ENCODE measurements at regions not wholly inside any gene's neighbourhood (a gene's known extent, or its start where the extent isn't known, plus 50 kb on each side); places are given as distances from the start of the nearest gene placed in this dataset.

DNA sequence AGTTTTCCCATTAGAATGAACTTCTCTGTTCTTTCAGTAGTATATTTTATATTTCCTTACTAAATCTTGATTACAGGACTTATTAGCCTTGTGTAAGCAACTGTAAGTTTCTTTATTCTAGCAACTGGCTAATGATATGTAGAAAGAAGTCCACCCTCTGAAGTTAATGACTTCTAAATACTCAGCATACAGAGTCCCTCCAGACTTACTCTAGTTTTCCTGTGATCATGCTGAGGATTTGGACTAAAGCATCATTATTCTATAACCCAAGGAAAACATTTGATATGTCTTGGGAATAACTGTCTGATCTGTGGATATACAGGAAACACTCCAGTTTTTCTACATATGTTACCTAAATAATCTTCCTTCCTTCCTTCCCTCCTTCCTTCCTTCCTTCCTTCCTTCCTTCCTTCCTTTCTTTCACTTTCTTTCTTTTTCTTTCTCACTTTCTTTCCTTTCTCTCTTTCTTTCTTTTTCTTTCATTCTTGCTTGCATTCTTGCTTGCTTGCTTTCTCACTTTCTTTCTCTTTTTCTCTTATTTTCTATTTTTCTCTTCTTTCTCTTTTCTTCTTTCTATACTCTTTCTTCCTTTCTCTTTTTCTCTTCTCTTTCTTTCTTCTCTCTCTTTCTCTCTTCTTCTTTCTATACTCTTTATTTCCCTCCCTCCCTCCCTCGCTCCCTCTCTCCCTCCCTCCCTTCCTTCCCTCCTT is 297.6 kb upstream of the MTPN start:
- Histone ChIP-seq H3K27ac (ENCODE audit: low read depth, low read length, poor library complexity, severe bottlenecking) (no peak overlapping the region), H2AFZ (ENCODE audit: low read length) (no peak overlapping the region), H3K9ac (ENCODE audit: low read length) (no peak overlapping the region), H3K4me1 (ENCODE audit: insufficient read depth, low read length, severe bottlenecking) (no peaks in the 10 kb centered on the region), H3K27me3 (ENCODE audit: insufficient read depth, low read length) (no peaks in the 10 kb centered on the region), H3F3A (ENCODE audit: insufficient read depth, low read length) (no peaks in the 10 kb centered on the region), H3K9me2 (ENCODE audit: low read depth, low read length) (no peaks in the 10 kb centered on the region), H3K79me2 (ENCODE audit: insufficient read depth, low read length) (no peaks in the 10 kb centered on the region), H4K20me1 (ENCODE audit: insufficient read depth, low read length) (no peaks in the 10 kb centered on the region), H3K36me3 (ENCODE audit: insufficient read depth, low read length) (no peaks in the 10 kb centered on the region), H3K9me3 (ENCODE audit: low read length) (no peaks in the 10 kb centered on the region), H3K4me3 (ENCODE audit: low read depth, low read length, poor library complexity, severe bottlenecking) (no peak overlapping the region), H3K4me2 (ENCODE audit: low read length) (no peak overlapping the region)
- TF ChIP-seq, protein P1, sequence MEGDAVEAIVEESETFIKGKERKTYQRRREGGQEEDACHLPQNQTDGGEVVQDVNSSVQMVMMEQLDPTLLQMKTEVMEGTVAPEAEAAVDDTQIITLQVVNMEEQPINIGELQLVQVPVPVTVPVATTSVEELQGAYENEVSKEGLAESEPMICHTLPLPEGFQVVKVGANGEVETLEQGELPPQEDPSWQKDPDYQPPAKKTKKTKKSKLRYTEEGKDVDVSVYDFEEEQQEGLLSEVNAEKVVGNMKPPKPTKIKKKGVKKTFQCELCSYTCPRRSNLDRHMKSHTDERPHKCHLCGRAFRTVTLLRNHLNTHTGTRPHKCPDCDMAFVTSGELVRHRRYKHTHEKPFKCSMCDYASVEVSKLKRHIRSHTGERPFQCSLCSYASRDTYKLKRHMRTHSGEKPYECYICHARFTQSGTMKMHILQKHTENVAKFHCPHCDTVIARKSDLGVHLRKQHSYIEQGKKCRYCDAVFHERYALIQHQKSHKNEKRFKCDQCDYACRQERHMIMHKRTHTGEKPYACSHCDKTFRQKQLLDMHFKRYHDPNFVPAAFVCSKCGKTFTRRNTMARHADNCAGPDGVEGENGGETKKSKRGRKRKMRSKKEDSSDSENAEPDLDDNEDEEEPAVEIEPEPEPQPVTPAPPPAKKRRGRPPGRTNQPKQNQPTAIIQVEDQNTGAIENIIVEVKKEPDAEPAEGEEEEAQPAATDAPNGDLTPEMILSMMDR (IDR thresholded peaks at IDR 0.05; ENCODE audit: low read length): no peak
- TF ChIP-seq EZH2 (IDR thresholded peaks at IDR 0.05; ENCODE audit: borderline replicate concordance, low read length): no peak

DNA sequence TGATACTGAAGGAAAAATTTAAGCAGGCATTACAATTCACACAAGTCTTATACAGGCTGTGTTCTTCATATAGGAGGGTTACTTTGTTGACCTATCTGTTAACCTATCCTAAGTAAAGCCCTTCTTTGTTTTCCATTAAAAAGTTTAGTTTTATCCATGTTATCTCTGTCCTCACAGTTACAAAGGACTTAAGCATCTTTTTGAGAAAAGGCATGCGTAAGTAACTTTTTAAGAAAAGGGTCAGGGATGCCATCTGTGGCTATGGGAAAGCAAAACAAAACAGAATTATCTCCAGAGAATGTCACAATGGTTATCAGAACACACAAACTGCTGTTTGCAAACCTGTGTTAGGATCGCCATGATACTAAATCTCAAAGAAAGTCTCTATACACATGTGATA is 295.8 kb upstream of the MTPN start:
- Histone ChIP-seq H3F3A (ENCODE audit: insufficient read depth, low read length) (no peaks in the 10 kb centered on the region), H3K9me2 (ENCODE audit: low read depth, low read length) (no peaks in the 10 kb centered on the region), H3K4me2 (ENCODE audit: low read length) (no peak overlapping the region), H4K20me1 (ENCODE audit: insufficient read depth, low read length) (no peaks in the 10 kb centered on the region), H3K4me3 (ENCODE audit: low read depth, low read length, poor library complexity, severe bottlenecking) (no peak overlapping the region), H3K9me3 (ENCODE audit: low read length) (no peaks in the 10 kb centered on the region), H3K27ac (ENCODE audit: low read depth, low read length, poor library complexity, severe bottlenecking) (no peak overlapping the region), H3K9ac (ENCODE audit: low read length) (no peak overlapping the region), H3K4me1 (ENCODE audit: insufficient read depth, low read length, severe bottlenecking) (no peaks in the 10 kb centered on the region), H3K79me2 (ENCODE audit: insufficient read depth, low read length) (no peaks in the 10 kb centered on the region), H3K27me3 (ENCODE audit: insufficient read depth, low read length) (no peaks in the 10 kb centered on the region), H2AFZ (ENCODE audit: low read length) (no peak overlapping the region), H3K36me3 (ENCODE audit: insufficient read depth, low read length) (no peaks in the 10 kb centered on the region)
- TF ChIP-seq EZH2 (IDR thresholded peaks at IDR 0.05; ENCODE audit: borderline replicate concordance, low read length): no peak
- TF ChIP-seq, protein P1 (IDR thresholded peaks at IDR 0.05; ENCODE audit: low read length): no peak

DNA sequence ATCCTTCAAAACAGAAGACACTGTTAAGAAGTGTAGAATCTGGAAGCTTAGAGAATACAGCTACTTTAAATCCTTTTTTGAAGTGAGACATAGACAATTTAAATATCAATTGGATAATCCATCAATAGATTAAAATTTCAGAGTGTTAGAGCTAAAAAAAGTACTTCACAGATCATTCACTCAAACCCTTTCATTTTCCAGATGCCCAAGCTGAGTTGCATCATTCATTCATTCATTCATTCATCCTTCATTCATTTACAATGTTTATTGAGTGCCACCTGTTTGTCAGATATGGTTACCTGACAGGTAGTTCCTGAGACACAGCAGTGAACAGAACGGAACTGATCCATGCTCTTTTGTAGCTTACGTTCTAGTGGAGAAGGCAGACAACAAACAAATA is 290.7 kb upstream of the MTPN start:
- no peaks in the 10 kb centered on the region for H3K36me3 ChIP-seq (ENCODE audit: insufficient read depth, low read length)
- no peaks in the 10 kb centered on the region for H3F3A ChIP-seq (ENCODE audit: insufficient read depth, low read length)
- no peak overlapping the region for H3K4me3 ChIP-seq (ENCODE audit: low read depth, low read length, poor library complexity, severe bottlenecking)
- no peak overlapping the region for H3K9ac ChIP-seq (ENCODE audit: low read length)
- no peaks in the 10 kb centered on the region for H3K9me3 ChIP-seq (ENCODE audit: low read length)
- H3K4me1 ChIP-seq (ENCODE audit: insufficient read depth, low read length, severe bottlenecking): no peaks in the 10 kb centered on the region
- H4K20me1 ChIP-seq (ENCODE audit: insufficient read depth, low read length): no peaks in the 10 kb centered on the region
- no peaks in the 10 kb centered on the region for H3K9me2 ChIP-seq (ENCODE audit: low read depth, low read length)
- no peaks in the 10 kb centered on the region for H3K79me2 ChIP-seq (ENCODE audit: insufficient read depth, low read length)
- H3K27me3 ChIP-seq (ENCODE audit: insufficient read depth, low read length): no peaks in the 10 kb centered on the region
- no peak overlapping the region for H3K27ac ChIP-seq (ENCODE audit: low read depth, low read length, poor library complexity, severe bottlenecking)
- no peak for TF ChIP-seq EZH2 (IDR thresholded peaks at IDR 0.05; ENCODE audit: borderline replicate concordance, low read length)
- TF ChIP-seq, protein P1 (IDR thresholded peaks at IDR 0.05; ENCODE audit: low read length): no peak
- H3K4me2 ChIP-seq (ENCODE audit: low read length): no peak overlapping the region
- no peak overlapping the region for H2AFZ ChIP-seq (ENCODE audit: low read length)

Measured in OCI-LY1 (cell line).